Suppressor macrophage treated with lipopolysaccharide for 4 hours (primary cell): ENCODE measurements at regions not wholly inside any gene's neighbourhood (a gene's known extent, or its start where the extent isn't known, plus 50 kb on each side); places are given as distances from the start of the nearest gene placed in this dataset.
A peak's percentile ranks its signal among the peaks of the same experiment; 100 is the strongest.

Experiments
- DNase-seq: peaks from one replicate; pipeline ENCODE4 v3.0.0-alpha.2; 2020

DNA sequence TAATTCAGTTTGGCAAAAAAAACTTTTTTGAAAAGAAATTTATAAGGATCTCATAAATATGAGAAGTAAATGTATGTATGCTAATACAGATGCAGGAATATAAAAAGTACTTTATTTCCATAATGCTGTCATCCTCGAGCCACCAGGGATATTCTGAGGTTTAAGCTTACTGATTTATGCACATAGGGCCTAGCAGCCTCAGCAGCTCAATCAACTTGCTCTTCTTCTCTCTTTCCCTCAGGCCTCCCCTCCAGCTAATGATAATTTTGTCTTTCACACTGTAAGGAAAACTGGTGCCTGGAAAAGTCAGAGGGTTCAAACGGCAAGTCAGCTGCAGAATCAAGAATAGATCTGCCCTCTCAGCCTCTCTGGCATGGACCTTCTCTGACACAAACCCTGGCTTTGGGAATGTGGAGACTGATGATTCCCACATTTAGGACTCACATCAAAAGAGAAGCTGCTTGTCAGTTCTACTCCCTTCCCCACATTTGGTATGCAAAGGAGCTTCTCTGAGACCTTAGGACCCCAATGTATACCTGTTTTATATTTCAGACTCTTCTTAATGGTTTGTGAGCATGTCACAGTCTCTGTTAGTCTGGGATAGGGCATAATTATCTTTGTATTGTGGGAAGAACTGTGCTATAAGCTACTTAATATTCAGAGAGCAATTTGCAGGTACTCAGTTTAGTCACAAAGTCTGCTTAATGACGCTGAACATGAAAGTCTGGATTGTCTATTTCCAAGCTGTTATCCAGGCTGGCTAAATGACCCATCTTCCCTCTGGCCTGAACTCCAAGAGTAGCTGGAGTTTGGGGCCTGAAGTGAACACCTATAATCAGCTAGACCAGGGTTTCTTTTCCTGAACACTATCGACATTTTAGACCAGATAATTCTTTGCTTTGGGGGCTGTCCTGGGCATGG, 52.1 kb upstream of the DIPK1A start:
- no peak for DNase-seq

DNA sequence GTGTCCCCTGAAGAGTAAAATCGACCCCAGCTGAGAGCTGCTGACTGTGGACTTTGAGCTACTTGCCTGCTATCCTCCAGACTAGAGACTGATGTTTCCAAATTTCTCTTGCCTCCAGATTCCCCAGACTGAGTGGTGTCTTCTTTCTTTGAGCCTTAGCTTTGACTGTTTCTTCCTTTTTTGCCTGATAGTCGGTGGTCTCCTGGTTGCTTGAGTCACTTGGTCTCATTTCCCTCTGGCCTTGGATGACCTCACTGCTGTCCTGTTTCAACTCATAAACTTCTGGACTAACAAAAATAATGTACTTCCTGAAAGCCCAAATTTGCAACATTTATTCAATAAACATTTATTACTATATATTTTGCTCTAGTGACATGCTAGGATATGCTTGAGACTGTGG, 52.9 kb upstream of the DIPK1A start:
- peak; percentile 85 for DNase-seq

DNA sequence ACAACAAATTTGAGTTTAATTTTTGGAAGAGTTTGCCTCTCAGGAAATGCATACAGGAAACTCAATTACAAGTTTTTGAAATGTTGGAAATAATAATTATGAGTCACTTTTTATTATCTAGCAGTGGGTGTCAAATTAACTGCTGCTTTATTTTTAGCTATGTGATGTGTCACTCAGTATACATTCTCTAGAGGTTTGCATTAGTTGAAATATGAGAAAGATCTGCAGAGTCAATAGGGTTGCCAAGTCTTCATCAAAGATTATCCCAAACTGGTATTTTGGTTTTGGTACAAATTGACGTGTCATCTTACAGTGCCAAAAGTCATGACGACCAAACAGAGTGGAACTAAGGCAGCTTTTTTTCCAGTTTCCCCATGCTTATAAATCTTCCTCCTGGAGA, 54.3 kb upstream of the DIPK1A start:
- DNase-seq = no peak

DNA sequence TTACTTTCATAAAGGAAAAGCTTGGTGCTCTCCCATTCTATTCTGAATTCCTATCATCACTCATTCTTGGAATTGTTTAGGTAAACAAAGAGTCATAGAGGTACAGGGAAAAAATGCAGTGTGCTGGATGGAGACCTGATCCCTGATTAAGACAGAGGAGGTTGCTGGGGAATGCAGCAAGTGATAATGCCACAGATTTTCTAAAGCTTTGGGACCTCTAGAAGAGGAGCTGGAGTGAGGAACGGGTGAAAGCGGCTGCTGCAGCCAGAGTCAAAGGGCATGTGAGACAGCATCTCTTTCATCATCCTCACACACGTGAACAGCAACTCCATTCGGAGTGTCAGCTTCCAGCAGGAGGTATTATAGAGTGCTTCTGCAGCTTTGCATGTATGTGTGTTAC, 54.9 kb upstream of the DIPK1A start:
- DNase-seq = no peak

DNA sequence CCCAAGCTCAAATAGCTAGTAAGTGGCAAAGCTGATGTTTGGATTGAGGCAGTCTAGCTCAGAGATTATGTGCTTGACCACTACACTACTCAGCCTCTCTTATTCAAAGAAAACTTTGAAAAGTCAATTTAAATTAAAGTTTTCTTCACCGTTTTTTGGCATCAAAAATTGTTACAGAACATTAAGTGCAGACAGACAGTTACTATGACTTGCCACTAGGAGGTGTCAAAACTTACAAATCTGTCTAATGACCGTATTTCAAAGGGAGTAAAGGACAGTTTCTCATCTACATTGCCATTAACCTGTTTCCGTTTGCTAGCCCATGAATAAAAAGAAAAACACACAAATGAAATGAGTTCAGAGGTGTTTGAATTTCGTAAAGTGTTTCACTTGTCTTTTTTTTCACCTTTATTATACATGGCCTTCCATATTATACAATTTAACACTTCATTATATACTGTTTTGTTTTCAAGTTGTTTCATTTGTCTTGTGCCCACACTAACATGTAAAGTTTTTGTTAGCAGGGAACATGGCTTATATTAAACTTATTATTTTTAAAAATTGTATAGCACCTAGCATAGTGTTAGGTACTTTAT, 57.4 kb upstream of the MTF2 start:
- DNase-seq = peak; percentile 70

DNA sequence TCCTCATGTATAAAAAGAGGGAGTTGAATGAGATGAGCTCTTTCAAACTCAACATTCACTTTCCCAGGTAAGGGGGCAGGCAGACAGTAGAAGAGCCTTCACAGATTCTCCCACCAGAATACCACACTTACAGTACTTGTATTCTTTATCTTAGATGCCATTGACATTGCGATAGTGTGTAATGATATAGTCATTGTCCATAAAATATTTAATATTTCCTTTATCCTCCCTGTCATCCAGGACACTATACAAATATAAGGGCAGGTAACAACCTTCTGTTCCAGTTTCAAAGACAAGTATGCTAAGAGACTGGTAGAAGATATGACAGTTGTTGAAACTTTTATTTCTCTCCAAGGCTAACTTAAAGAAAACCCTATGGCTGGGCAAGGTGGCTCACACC, 56.5 kb upstream of the MTF2 start:
- DNase-seq = no peak

DNA sequence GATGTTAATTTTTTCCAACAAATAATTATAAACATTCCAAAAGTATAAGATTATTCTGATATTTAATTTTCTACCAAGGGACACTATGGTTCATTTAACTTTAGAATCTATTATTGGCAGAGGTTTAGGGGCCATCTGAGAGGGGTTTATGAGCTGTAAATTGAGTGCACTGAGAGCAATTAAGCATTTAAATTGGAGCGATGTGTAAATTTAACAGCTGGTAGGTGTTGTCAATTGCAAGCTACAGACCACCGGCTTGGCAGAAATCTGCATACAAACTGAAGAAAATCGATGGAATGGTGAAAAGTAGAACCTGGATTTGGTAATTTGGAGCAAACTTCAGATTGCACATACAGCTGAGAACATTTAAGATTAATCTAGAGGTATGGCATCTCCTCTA, 55.8 kb upstream of the MTF2 start:
- no peak for DNase-seq

DNA sequence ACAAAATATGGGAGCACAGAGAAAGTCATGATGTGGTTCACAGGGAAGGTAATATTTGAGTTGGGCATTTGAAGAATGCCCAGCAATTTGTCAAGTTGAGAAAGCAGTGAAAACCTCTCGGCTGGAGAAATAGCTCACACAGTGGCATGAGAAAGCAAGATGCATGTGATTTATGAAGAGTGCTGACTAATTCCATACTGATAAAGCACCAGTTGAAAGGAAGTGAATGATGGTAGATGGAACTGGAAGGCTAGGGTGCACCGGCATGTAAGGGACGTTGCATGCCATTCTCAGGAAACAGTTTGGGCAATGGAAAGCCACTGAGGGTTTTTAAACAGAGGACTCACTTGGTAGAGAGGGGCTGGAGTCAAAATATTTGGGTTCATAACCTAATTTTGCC, 53.5 kb upstream of the MTF2 start:
- DNase-seq = peak; percentile 25

DNA sequence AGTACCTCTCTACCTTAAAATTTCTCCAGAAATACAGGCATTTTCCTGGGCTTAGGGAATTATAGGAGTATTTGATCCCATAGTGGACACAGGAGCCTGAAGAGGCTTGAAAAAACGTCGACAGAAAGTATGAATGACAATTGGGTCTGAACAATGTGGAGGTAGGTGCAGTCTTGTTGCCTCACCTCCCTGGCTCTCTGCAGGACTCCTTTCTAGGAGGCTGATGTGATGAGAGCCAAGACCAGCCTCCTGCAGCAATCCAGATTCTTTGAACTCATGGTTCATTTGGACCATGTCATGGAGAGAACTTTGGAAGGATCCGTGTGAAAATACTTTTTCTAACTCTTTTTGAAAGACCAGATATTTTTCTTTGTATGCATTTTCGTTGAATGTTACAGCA, 50.5 kb upstream of the MTF2 start:
- DNase-seq = no peak
